GM19025 (cell line): ENCODE measurements at regions not wholly inside any gene's neighbourhood (a gene's known extent, or its start where the extent isn't known, plus 50 kb on each side); places are given as distances from the start of the nearest gene placed in this dataset.

Source experiments
- ATAC-seq: cut with Tn5 transposase; IDR thresholded peaks from one replicate; pipeline ENCODE4 v1.9.1; 2021; ENCODE audit warnings: mild to moderate bottlenecking, low read depth, moderate library complexity; ENCODE audit not compliant: unreplicated experiment

GRCh38 chr22:49266561-49267519, 560.8 kb downstream of the BRD1 start:
- no peak for ATAC-seq

DNA sequence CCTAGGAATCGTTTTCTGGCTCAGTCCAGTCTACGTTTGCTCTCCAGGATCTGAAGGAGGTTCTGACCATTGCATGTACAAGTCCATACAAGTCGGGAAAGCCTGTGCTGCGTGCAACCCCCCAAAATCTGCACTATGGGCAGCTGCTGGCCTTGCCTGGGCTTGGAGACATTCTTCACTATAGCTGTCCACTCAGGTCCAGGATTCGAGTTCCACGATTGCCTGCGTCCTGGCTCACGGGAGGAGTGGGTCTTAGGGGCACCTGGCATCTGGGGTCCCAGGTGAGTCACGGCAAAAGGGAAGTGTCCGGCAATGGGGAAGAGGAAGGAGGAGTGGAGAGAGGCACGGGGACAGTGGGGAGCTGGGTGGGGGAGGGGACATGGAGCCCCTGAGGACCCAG, 563.0 kb downstream of the BRD1 start:
- ATAC-seq, result no peak

DNA sequence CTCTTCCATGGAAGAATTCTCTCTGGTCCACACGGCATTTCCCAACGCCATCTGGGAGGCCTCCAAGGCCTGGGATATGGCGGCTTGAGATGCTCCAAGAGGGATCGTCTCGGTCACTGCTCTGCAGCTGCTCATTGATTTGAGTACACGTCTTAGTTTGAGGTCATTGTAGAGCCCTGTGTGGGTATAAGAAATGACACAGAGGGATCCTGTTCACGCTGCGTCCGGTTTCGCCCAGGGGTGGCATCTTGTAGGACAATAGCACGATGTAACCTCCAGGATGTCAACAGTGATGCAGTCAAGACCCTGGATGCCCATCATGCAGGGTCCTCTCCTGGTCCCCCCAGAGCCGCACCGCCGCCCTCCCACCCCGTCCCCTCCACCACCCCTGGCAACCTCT, 564.6 kb downstream of the BRD1 start:
- ATAC-seq, result no peak

- no peak for ATAC-seq
Observed at GRCh38 chr22:49262167-49262566, 565.5 kb downstream of the BRD1 start.

- no peak for ATAC-seq
Observed at GRCh38 chr22:49261616-49262015, 566.1 kb downstream of the BRD1 start.

- no peak for ATAC-seq
Observed at GRCh38 chr22:49260681-49261580, 566.7 kb downstream of the BRD1 start.

GRCh38 chr22:49259839-49260615, 567.6 kb downstream of the BRD1 start:
- ATAC-seq, result no peak

- ATAC-seq, result no peak
Observed at GRCh38 chr22:49258107-49259010, 569.3 kb downstream of the BRD1 start.

- no peak for ATAC-seq
Observed at GRCh38 chr22:49257551-49257961, 570.1 kb downstream of the BRD1 start.

DNA sequence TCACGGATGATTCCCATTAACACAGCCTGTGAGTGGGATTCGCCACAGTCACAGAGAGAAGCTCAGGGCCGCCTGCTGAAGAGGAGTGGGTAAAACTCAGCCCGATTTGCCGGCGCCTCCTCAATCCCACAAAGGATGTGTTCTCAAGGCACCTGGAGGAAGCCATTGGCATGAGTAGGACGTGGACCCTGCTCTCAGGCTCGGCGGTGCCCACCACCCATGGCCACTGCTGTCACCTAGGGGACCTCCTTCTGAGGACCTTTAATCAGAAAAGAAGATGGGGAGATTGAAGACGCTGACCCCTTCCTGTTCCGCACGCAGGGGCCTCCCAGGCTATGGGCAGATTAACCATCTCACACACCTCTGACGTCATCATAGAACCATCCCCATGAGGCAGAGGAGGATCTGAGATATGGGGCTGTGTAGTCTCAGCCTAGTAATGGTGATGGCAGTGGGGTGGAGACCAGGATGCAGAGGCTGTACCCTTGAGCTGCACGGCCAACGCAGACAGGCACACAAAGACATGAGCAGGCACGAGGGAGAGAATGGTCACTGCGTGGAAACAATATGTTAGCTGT, 571.8 kb downstream of the BRD1 start:
- no peak for ATAC-seq

DNA sequence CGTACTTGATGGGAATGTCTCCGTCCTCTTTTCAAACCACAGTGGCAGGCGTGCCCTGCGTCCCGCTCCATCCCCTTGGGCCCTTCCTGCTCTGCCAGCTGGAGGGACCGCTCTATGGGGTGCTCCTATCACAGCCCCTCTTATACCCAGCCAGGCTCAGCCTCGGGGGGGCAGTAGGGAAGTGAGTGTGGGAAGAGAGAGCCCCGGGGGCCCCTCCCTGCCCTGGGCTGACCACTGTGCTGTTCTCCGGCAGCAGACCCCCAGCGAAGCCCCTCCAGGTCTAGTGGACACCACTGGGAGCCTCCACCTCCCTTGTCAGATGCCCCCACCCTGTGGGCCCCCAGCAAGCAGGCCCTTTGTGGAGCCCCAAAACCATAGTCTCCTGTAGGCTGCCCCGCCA, 572.5 kb downstream of the BRD1 start:
- no peak for ATAC-seq

- no peak for ATAC-seq
Observed at GRCh38 chr22:49253656-49254055, 574.0 kb downstream of the BRD1 start.

- ATAC-seq, result no peak
Observed at GRCh38 chr22:49251371-49251770, 576.3 kb downstream of the BRD1 start.

- no peak for ATAC-seq
Observed at GRCh38 chr22:49247194-49247924, 580.3 kb downstream of the BRD1 start.

DNA sequence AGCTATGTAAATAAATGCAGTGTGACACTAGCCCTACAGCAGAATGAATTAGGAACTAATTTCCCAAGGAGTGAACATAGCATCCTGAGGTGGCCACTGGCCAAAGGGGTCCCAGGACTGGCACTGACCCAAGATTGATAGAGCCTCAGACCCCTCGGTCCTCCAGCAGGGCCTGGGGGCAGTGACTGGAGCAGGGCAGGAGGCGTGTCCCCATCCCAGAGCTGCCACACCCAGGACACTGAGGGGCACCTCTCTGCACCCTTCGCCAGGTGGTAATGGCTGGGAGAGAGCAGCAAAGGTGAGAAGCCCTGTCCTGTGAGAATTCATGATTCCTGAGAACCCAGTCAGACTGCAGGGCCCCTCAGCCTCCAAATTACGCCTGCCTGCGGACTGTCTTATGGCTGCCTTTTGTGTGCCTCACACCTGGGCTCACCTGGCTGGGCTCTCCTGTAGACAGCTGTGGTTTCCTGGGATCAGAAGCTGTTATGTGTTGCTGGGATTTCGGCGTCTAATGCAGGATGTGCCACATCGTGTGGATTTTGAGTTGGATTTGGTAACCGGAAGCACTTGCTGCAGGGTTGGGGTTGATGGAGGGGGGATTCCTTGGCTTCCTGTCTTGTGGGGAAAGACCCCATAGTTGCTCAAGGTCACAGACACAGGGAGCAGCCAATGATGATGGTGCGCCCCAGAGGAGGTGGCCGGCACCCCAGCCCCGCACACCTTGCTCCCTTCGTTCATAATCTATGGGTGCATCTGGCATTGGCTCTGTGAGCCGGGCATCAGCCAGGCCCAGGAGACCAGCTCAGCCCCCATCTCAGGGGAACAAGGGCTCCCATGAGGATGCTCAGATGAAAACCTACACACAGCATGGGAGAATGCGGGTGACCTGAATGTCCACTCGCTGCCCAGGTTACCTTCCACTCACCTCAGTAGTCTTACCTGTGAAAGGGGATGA, 582.9 kb downstream of the BRD1 start:
- no peak for ATAC-seq

- no peak for ATAC-seq
Observed at GRCh38 chr22:49243965-49244364, 583.7 kb downstream of the BRD1 start.

DNA sequence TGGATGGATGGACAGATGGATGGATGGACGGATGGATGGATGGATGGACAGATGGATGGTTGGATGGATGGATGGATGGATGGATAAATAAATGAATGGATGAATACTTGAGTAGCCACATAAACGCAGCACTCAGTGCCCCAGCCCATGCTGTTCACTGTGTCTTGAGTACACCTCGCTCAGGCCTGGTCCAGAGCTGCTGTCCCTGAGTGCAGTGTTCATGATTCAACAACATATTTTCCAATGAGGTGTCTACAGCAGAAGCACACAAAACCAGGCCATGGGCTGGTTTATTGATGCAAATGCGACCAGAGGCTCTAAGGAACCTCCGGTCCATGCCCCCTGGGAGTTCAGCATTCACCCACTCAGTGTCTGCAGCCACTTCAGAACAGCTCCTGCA, 584.3 kb downstream of the BRD1 start:
- no peak for ATAC-seq
